BJ (cell line): ENCODE measurements at regions not wholly inside any gene's neighbourhood (a gene's known extent, or its start where the extent isn't known, plus 50 kb on each side); places are given as distances from the start of the nearest gene placed in this dataset.

Experiments used
- CTCF ChIA-PET: fragments of 350-600 bp; formaldehyde crosslinking; extraction: SDS; loops from one replicate; lab custom pipeline; 2021; ENCODE audit warnings: antibody characterized with exemption, inconsistent platforms; lab: Yijun Ruan, JAX
- POLR2A ChIA-PET: fragments of 300-600 bp; sonication (Branson Sonifier 250); formaldehyde crosslinking; extraction: SDS; loops from one replicate; lab custom pipeline; 2021; ENCODE audit warnings: antibody characterized with exemption; lab: Charles Lee
- DNase-seq: peaks from one replicate; pipeline ENCODE4 v3.0.0-alpha.2; 2011; ENCODE audit warnings: low read depth
- H3K27me3 ChIP-seq: 2 replicates; pipeline ENCODE4 v1.6.0; 2011; ENCODE audit warnings: low read length; ENCODE audit not compliant: control insufficient read depth, insufficient read depth
- H3K36me3 ChIP-seq: 2 replicates; pipeline ENCODE4 v1.5.1; 2011; ENCODE audit warnings: low read length; ENCODE audit not compliant: control insufficient read depth, insufficient read depth
- H3K4me3 ChIP-seq: 2 replicates; pipeline ENCODE4 v1.5.1; 2011; ENCODE audit warnings: low read depth, mild to moderate bottlenecking, control low read depth, low read length
- TF ChIP-seq, protein P1 (sequence below): IDR thresholded peaks from 2 replicates; pipeline ENCODE4 v1.5.1; 2011; ENCODE audit warnings: low read depth, mild to moderate bottlenecking, control low read depth, inconsistent platforms, low read length, moderate library complexity; ENCODE audit not compliant: insufficient read depth

DNA sequence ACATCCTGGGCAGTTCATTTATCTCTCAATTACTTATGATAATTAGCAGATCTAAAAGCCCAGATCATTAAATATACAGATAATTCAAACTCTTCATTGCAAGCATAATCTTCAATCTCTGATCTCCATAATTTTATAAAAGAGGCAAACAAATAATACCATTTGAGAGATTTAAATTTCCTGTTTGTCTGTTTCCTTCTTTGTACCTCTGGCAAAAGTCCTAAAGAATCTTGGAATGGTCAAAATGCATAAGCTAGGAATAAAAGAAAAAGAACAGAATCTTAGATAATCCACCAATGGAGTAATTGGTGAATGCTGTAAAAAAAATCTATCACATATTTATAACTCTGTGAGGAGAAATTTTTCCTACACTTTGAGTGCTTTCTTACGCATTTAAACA is 1080.9 kb upstream of the ZEB2 start:
- Histone ChIP-seq H3K4me3 (no peak overlapping the region), H3K36me3 (no peaks in the 10 kb centered on the region), H3K27me3 (no peaks in the 10 kb centered on the region)
- ChIA-PET POLR2A (no interaction called here), CTCF (interaction anchor here (0.6 kb wide), 1 partner anchor 1421 kb away, joined by 4 read pairs; no protein-coding TSS in a partner anchor)
- TF ChIP-seq, protein P1, sequence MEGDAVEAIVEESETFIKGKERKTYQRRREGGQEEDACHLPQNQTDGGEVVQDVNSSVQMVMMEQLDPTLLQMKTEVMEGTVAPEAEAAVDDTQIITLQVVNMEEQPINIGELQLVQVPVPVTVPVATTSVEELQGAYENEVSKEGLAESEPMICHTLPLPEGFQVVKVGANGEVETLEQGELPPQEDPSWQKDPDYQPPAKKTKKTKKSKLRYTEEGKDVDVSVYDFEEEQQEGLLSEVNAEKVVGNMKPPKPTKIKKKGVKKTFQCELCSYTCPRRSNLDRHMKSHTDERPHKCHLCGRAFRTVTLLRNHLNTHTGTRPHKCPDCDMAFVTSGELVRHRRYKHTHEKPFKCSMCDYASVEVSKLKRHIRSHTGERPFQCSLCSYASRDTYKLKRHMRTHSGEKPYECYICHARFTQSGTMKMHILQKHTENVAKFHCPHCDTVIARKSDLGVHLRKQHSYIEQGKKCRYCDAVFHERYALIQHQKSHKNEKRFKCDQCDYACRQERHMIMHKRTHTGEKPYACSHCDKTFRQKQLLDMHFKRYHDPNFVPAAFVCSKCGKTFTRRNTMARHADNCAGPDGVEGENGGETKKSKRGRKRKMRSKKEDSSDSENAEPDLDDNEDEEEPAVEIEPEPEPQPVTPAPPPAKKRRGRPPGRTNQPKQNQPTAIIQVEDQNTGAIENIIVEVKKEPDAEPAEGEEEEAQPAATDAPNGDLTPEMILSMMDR: no peak
- no peak for DNase-seq

DNA sequence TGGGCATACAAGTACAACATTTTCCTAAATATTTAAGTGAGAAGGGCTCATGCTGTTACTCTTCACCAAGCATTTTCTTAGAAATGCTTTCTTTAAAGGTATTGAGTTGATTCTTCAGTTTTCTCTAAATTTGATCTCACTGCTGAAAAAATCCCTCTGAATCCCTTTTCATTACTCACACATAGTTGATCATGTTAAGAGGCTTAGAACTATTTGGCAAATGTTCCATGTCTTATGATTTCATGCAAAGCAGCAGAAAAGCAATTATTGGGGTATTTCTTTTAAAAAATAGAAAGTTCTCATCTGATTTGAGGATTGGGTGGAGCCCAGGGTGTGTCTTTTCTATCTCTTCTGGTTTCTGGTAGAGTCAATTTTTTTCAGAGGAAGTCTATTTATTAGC is 1079.8 kb upstream of the ZEB2 start:
- no peak for DNase-seq
- CTCF ChIA-PET: no interaction called here
- no peaks in the 10 kb centered on the region for H3K27me3 ChIP-seq
- POLR2A ChIA-PET: no interaction called here
- no peak overlapping the region for H3K4me3 ChIP-seq
- TF ChIP-seq, protein P1: no peak
- no peaks in the 10 kb centered on the region for H3K36me3 ChIP-seq

DNA sequence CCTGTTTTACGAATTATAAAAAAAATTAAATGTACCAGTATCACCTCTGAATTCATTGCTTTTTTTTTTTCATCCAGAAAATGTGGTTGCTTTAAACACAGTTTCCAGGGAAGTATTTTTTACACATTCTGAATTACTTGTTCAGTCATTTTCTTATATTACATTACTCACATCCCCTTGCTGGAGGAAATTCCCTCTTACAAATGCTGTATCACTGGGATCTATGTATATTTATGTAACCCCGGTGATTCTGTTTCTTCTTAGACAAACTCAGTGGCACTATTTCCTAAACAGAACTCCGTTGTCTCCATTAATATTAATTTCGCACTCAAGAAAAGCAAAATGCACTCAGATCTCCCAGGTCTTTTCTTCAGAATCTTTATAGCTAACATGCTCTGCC is 1078.5 kb upstream of the ZEB2 start:
- no peak for DNase-seq
- ChIA-PET CTCF (no interaction called here), POLR2A (no interaction called here)
- TF ChIP-seq, protein P1: no peak
- Histone ChIP-seq H3K27me3 (no peaks in the 10 kb centered on the region), H3K4me3 (no peak overlapping the region), H3K36me3 (no peaks in the 10 kb centered on the region)

DNA sequence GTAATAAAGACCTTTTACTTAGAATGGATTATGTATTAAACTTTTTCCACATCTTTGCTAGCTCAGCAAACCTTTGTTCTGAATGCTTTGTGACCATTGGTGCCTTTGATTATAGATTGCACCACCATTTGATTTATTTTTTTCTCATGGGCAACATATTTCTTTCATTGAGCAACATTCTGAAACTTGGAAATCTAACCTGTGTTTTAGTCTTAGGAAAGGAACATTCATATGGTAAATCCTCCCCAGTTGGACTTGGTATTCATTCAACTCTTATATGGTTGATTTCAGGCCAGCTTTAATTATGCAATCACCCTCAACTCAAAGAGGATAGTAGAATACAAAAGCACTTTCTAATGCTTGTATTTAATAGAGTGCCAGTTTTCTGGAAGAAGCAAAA is 1077.9 kb upstream of the ZEB2 start:
- DNase-seq: no peak
- Histone ChIP-seq H3K36me3 (no peaks in the 10 kb centered on the region), H3K27me3 (no peaks in the 10 kb centered on the region), H3K4me3 (no peak overlapping the region)
- ChIA-PET POLR2A (no interaction called here), CTCF (no interaction called here)
- TF ChIP-seq, protein P1: no peak

DNA sequence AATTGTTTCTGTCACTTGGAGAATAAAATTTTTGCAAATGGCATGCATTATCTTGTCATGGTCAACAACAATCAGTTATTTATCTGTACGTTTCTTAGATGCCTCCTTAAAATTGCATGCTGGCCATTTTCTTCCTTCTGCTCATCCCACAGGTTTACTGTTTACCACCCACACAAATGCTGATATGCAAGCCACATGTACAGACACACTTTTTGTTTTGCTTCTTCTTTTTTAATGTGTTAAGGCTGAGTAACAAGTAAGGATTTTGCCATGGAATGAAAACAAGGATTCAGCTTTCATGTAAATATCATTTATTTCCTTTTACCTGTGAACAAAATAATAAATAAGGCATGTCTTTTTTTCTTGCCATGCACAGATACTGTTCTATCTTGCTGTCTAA is 1077.1 kb upstream of the ZEB2 start:
- Histone ChIP-seq H3K36me3 (no peaks in the 10 kb centered on the region), H3K27me3 (no peaks in the 10 kb centered on the region), H3K4me3 (no peak overlapping the region)
- TF ChIP-seq, protein P1: no peak
- ChIA-PET CTCF (no interaction called here), POLR2A (no interaction called here)
- no peak for DNase-seq
